KBM-7 (cell line): ENCODE measurements at regions not wholly inside any gene's neighbourhood (a gene's known extent, or its start where the extent isn't known, plus 50 kb on each side); places are given as distances from the start of the nearest gene placed in this dataset.
A peak's percentile ranks its signal among the peaks of the same experiment; 100 is the strongest.

Experiments used
- DNase-seq: peaks from one replicate; pipeline ENCODE4 v3.0.0-alpha.2; 2015
- in situ Hi-C: fragments of 300-500 bp; cut with MboI; formaldehyde crosslinking; loops from 2 replicates; pipeline ENCODE4 v1.14.3; 2020; ENCODE audit warnings: low sequenced_read_pairs, low pct_unique_long_range_greater_than_20kb, mixed read lengths

- in situ Hi-C loops = loop anchor here (25.0 kb wide), 2 partner anchors 250 to 425 kb away; no protein-coding TSS in a partner anchor
- DNase-seq = peak; percentile 42
Observed at GRCh38 chr7:12062062-12062461, 149.0 kb upstream of the TMEM106B start.

GRCh38 chr7:12064586-12065127 lies 146.4 kb upstream of the TMEM106B start:
- in situ Hi-C loops = loop anchor here (25.0 kb wide), 2 partner anchors 248 to 423 kb away; no protein-coding TSS in a partner anchor
- no peak for DNase-seq

- in situ Hi-C loops = loop anchor here (25.0 kb wide), 2 partner anchors 246 to 421 kb away; no protein-coding TSS in a partner anchor
- no peak for DNase-seq
Observed at GRCh38 chr7:12066004-12066403, 145.1 kb upstream of the TMEM106B start.

- in situ Hi-C loops = loop anchor here (25.0 kb wide), 2 partner anchors 246 to 421 kb away; no protein-coding TSS in a partner anchor
- peak; percentile 24 for DNase-seq
Observed at GRCh38 chr7:12066521-12066920, 144.6 kb upstream of the TMEM106B start.

GRCh38 chr7:12067156-12067831 lies 143.8 kb upstream of the TMEM106B start:
- peak; percentile 81 for DNase-seq
- in situ Hi-C loops = loop anchor here (25.0 kb wide), 2 partner anchors 245 to 420 kb away; no protein-coding TSS in a partner anchor

GRCh38 chr7:12069757-12070156 lies 141.3 kb upstream of the TMEM106B start:
- in situ Hi-C loops = loop anchor here (25.0 kb wide), 2 partner anchors 243 to 418 kb away; no protein-coding TSS in a partner anchor
- no peak for DNase-seq

GRCh38 chr7:12074889-12075288 lies 136.2 kb upstream of the TMEM106B start:
- in situ Hi-C loops = loop anchor here (25.0 kb wide), 2 partner anchors 237 to 412 kb away; no protein-coding TSS in a partner anchor
- no peak for DNase-seq

- no peak for DNase-seq
- in situ Hi-C loops = no loop called here
Observed at GRCh38 chr7:12080006-12080405, 131.1 kb upstream of the TMEM106B start.

- in situ Hi-C loops = no loop called here
Observed at GRCh38 chr7:12085516-12085915, 125.6 kb upstream of the TMEM106B start.

GRCh38 chr7:12089951-12090756 lies 120.9 kb upstream of the TMEM106B start:
- in situ Hi-C loops = no loop called here
- DNase-seq = no peak

More at GRCh38 chr7:12085516-12085915, 125.6 kb upstream of the TMEM106B start:
- no peak for DNase-seq

GRCh38 chr7:12090757-12091221 lies 120.3 kb upstream of the TMEM106B start:
- DNase-seq = no peak
- in situ Hi-C loops = no loop called here

GRCh38 chr7:12091231-12091630 lies 119.9 kb upstream of the TMEM106B start:
- no peak for DNase-seq
- in situ Hi-C loops = no loop called here

- DNase-seq = no peak
- in situ Hi-C loops = no loop called here
Observed at GRCh38 chr7:12092499-12093130, 118.5 kb upstream of the TMEM106B start.

GRCh38 chr7:12093365-12093764 lies 117.7 kb upstream of the TMEM106B start:
- in situ Hi-C loops = no loop called here
- DNase-seq = no peak

- DNase-seq = no peak
- in situ Hi-C loops = no loop called here
Observed at GRCh38 chr7:12094365-12094921, 116.7 kb upstream of the TMEM106B start.

- DNase-seq = no peak
- in situ Hi-C loops = no loop called here
Observed at GRCh38 chr7:12102126-12102525, 109.0 kb upstream of the TMEM106B start.

- DNase-seq = no peak
- in situ Hi-C loops = no loop called here
Observed at GRCh38 chr7:12102527-12102926, 108.6 kb upstream of the TMEM106B start.

GRCh38 chr7:12103948-12104347 lies 107.1 kb upstream of the TMEM106B start:
- no peak for DNase-seq
- in situ Hi-C loops = no loop called here

- in situ Hi-C loops = no loop called here
- DNase-seq = no peak
Observed at GRCh38 chr7:12107381-12107780, 103.7 kb upstream of the TMEM106B start.
